DOHH2 (cell line): ENCODE measurements at regions not wholly inside any gene's neighbourhood (a gene's known extent, or its start where the extent isn't known, plus 50 kb on each side); places are given as distances from the start of the nearest gene placed in this dataset.

Experiments
- H3F3A ChIP-seq: fragments of 200-600 bp; sonication (generic), shearing (Covaris generic); 2 replicates; pipeline ENCODE4 v1.6.0; 2016; ENCODE audit warnings: antibody characterized with exemption, mild to moderate bottlenecking; ENCODE audit not compliant: control insufficient read depth, insufficient read depth
- H3K27ac ChIP-seq: fragments of 200-600 bp; sonication (generic); 2 replicates; pipeline ENCODE4 v1.5.1; 2014; ENCODE audit warnings: low read depth, mild to moderate bottlenecking, low read length, moderate library complexity
- H3K27me3 ChIP-seq: fragments of 200-600 bp; sonication (generic); 2 replicates; pipeline ENCODE4 v1.6.1; 2014; ENCODE audit warnings: mild to moderate bottlenecking, low read length, mixed read lengths; ENCODE audit not compliant: control insufficient read depth
- H3K36me3 ChIP-seq: fragments of 200-600 bp; sonication (generic); 2 replicates; pipeline ENCODE4 v1.6.1; 2014; ENCODE audit warnings: mild to moderate bottlenecking, low read length, moderate library complexity, mixed read lengths; ENCODE audit not compliant: control insufficient read depth
- H3K4me1 ChIP-seq: fragments of 200-600 bp; sonication (generic); 2 replicates; pipeline ENCODE4 v1.6.1; 2014; ENCODE audit warnings: mild to moderate bottlenecking, low read length, mixed read lengths; ENCODE audit not compliant: control insufficient read depth
- H3K4me2 ChIP-seq: fragments of 200-600 bp; sonication (generic); 2 replicates; pipeline ENCODE4 v1.6.0; 2014; ENCODE audit warnings: mild to moderate bottlenecking, low read length, moderate library complexity
- H3K4me3 ChIP-seq: fragments of 200-600 bp; sonication (generic); 2 replicates; pipeline ENCODE4 v1.5.1; 2014; ENCODE audit warnings: mild to moderate bottlenecking, low read length, mixed read lengths
- H3K79me2 ChIP-seq: fragments of 200-600 bp; sonication (generic); 2 replicates; pipeline ENCODE4 v1.6.1; 2014; ENCODE audit warnings: mild to moderate bottlenecking, low read length, mixed read lengths; ENCODE audit not compliant: control insufficient read depth
- H3K9me2 ChIP-seq: fragments of 200-600 bp; sonication (generic); replicated peaks from 2 replicates; pipeline ENCODE4 v1.6.1; 2014; ENCODE audit warnings: mild to moderate bottlenecking, low read length, mixed read lengths; ENCODE audit not compliant: control insufficient read depth
- H3K9me3 ChIP-seq: fragments of 200-600 bp; sonication (generic); 2 replicates; pipeline ENCODE4 v1.6.1; 2014; ENCODE audit warnings: antibody characterized with exemption, low read length, mixed read lengths; ENCODE audit not compliant: control insufficient read depth, insufficient read depth
- H4K20me1 ChIP-seq: fragments of 200-600 bp; sonication (generic); 2 replicates; pipeline ENCODE4 v1.6.0; 2014; ENCODE audit warnings: low read depth, mild to moderate bottlenecking, antibody characterized with exemption, low read length, moderate library complexity; ENCODE audit not compliant: control insufficient read depth, insufficient read depth
- CTCF ChIP-seq: fragments of 200-600 bp; sonication (generic); IDR thresholded peaks from one replicate; pipeline ENCODE4 v1.5.1; 2014; ENCODE audit warnings: antibody characterized with exemption, mild to moderate bottlenecking, low read depth, low read length; ENCODE audit not compliant: poor library complexity, severe bottlenecking
- EZH2phosphoT487 ChIP-seq: fragments of 200-600 bp; sonication (generic); IDR thresholded peaks from 2 replicates; pipeline ENCODE4 v1.6.1; 2017; ENCODE audit warnings: borderline replicate concordance, mild to moderate bottlenecking, antibody characterized with exemption, low read length, moderate library complexity, mixed read lengths

- H3K9me2 ChIP-seq, result no peaks in the 10 kb centered on the region
- H3K4me2 ChIP-seq, result no peak overlapping the region
- no peak overlapping the region for H3K4me3 ChIP-seq
- H4K20me1 ChIP-seq, result no peaks in the 10 kb centered on the region
- no peaks in the 10 kb centered on the region for H3K4me1 ChIP-seq
- H3K27ac ChIP-seq, result no peak overlapping the region
- H3K9me3 ChIP-seq, result peaks cover 5% of the 10 kb centered on the region; the same call in 1 of the 2 replicates
- H3K36me3 ChIP-seq, result no peaks in the 10 kb centered on the region
- no peaks in the 10 kb centered on the region for H3F3A ChIP-seq
- H3K79me2 ChIP-seq, result no peaks in the 10 kb centered on the region
- H3K27me3 ChIP-seq, result no peaks in the 10 kb centered on the region
- TF ChIP-seq CTCF (no peak), EZH2phosphoT487 (no peak)
These were observed 2024.0 kb downstream of the PCDH7 start for GRCh38 chr4:32744211-32744610.

- Histone ChIP-seq H3K4me3 (no peak overlapping the region), H3K36me3 (no peaks in the 10 kb centered on the region)
These were observed 2025.2 kb downstream of the PCDH7 start for GRCh38 chr4:32745351-32745750.

GRCh38 chr4:32748061-32748460 is 2027.9 kb downstream of the PCDH7 start:
- Histone ChIP-seq H3K4me2 (no peak overlapping the region), H3K79me2 (no peaks in the 10 kb centered on the region), H3F3A (no peaks in the 10 kb centered on the region), H3K4me3 (no peak overlapping the region), H4K20me1 (no peaks in the 10 kb centered on the region), H3K4me1 (no peaks in the 10 kb centered on the region), H3K9me2 (no peaks in the 10 kb centered on the region), H3K9me3 (peaks cover 5% of the 10 kb centered on the region; the same call in 1 of the 2 replicates), H3K27ac (no peak overlapping the region), H3K36me3 (no peaks in the 10 kb centered on the region), H3K27me3 (no peaks in the 10 kb centered on the region)
- TF ChIP-seq CTCF, result no peak
- no peak for TF ChIP-seq EZH2phosphoT487

More at GRCh38 chr4:32745351-32745750, 2025.2 kb downstream of the PCDH7 start:
- Histone ChIP-seq H3K27me3 (no peaks in the 10 kb centered on the region), H3K27ac (no peak overlapping the region), H3K9me2 (no peaks in the 10 kb centered on the region), H4K20me1 (no peaks in the 10 kb centered on the region), H3K4me1 (no peaks in the 10 kb centered on the region), H3K79me2 (no peaks in the 10 kb centered on the region), H3K4me2 (no peak overlapping the region), H3F3A (no peaks in the 10 kb centered on the region), H3K9me3 (peaks cover 5% of the 10 kb centered on the region; the same call in 1 of the 2 replicates)
- no peak for TF ChIP-seq EZH2phosphoT487
- TF ChIP-seq CTCF, result no peak
